HG02678 (cell line): ENCODE measurements at regions not wholly inside any gene's neighbourhood (a gene's known extent, or its start where the extent isn't known, plus 50 kb on each side); places are given as distances from the start of the nearest gene placed in this dataset.

Source experiments
- ATAC-seq: cut with Tn5 transposase; IDR thresholded peaks from one replicate; pipeline ENCODE4 v1.9.1; 2021; ENCODE audit warnings: mild to moderate bottlenecking, moderate library complexity; ENCODE audit not compliant: unreplicated experiment

DNA sequence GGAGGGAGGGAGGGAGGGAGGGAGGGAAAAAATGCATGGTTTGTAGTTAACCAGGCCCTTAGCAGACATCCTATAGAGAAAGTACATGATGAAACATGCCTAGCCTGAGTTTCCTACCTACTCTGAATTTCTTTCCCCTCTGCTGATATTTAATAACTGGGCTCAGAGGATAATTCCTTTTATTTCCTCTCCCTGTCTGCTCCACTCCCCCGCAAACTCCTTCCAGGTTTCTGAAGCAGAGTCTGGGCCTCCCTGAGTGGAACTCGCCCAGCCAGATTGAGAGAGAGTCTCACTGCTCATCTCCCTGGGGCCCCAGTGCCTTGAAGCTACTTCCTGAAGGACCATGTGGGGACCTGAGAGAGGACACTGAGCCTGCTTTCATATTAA, 111.9 kb upstream of the SLC44A3 start:
- no peak for ATAC-seq

DNA sequence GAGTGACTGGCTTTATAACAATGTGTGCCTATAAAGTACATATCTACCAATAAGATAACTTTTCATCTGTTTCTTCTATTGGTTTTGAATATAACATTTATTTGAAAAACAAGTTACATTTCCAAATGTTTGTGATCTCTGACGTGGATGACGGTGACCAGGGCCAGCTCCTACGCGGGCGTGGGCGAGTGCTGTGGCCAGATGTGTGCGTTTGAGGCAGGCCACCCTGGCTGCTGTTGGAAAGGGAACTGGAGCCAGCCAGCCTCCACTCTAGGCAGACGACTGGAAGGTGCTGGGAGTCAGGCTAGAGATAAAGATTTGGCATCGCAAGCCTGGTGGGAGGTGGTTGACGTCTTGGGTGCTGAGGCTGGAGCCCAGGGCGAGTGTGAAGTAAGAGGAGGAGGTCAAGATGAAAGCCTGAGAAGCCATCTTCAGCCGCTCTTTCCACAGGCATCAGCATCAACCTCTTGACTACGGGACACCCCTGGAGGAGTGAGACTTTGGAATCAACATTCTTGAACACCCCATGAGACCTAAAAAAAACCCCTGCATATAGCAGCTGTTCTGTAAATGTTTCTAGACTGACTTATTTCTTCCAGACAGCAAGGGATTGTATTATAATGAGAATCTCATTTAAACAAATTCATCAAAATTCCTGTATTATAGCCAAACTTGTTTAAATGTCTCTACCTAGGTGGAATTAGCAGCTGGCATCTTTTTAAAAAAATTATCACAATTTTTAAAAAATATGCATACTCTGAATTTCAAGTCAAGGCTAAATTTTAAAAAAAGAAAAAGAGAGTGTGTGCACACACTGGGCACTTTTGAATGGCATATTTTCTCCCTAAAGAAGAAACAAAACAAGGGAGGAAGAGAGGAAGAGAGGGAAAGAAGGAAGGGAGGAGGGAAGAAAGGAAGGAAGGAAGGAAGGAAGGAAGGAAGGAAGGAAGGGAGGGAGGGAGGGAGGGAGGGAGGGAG, 112.5 kb upstream of the SLC44A3 start:
- no peak for ATAC-seq

DNA sequence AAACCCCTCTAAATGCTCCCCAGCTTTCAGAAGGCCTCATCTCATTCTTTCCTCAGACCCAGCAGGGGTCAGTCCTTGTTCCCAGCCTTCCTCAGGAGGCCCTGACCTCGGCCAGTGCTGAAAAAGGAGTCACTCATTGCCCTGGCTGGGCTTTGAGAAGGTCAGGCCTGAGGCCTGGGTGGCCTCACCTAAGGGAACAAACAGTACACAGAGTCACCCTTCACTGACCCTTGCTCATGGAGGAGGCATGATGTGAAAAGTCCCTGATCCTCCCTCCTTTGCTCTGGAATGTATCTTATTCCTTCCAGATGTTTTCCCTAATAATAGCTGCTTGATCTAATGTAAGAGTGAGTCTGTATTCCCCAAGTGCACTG, 117.7 kb upstream of the SLC44A3 start:
- ATAC-seq = no peak

DNA sequence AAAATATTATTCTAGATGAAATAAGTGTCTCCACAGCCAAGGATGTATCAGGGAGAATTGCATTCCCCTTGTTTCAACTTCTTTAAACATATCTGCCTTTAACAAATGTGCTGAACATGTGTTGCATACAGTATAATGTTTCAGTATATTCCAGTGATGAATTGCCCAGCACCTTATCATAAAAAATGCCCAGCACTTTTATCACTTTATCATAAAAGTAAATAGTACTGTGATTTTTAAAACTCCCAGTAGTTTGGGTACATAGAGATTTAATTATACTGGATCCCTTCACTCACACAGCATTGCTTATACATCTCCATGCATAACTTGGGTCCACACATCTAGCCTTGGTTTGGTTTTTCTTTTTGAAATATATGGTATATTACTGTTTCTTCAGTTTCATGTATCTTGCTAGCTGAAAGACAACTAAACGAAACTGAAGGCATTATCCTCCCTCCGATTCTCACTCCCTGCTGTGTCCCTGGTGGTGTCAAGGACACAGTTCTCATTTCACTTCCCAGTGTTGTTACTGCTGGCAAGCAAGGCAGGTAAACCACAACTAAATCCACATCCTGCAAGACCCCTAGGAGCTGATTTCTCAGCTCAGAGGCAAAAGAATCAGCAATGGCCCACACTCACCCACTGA, 118.2 kb upstream of the SLC44A3 start:
- no peak for ATAC-seq

DNA sequence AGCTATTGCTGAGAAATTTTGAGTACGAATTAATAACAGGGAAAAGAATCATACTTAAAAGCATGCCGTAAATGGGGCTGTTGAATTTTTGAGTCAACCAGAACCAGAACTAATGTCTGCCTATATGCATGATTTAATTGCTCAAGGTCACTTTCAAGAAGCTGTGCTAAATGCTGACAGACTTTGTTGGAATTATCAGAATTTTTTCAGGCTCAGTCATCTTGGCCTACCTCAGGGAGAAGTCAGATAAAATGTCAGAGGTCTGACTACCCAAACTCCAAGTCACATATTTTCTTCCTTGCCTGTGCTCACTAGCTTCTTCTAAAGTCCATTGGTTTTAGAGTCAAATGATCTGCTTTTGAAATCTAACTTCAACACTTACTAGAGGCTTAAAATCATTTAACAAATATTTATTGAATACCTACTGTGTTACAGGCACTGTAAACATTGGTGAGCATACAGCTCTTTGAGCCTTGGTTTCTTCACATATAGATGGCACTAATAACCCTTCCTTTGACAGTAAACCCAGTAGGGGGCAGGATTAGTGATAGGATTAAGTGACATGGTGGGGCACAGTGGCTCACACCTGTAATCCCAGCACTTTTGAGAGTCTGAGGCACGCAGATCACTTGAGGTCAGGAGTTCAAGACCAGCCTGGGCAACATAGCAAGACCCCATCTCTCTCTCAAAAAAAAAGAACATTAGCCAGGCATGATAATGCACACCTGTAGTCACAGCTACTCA, 121.2 kb upstream of the SLC44A3 start:
- no peak for ATAC-seq

- no peak for ATAC-seq
Observed at GRCh38 chr1:94698356-94698755, 121.8 kb upstream of the SLC44A3 start.

- ATAC-seq = no peak
Observed at GRCh38 chr1:94697839-94698238, 122.3 kb upstream of the SLC44A3 start.

DNA sequence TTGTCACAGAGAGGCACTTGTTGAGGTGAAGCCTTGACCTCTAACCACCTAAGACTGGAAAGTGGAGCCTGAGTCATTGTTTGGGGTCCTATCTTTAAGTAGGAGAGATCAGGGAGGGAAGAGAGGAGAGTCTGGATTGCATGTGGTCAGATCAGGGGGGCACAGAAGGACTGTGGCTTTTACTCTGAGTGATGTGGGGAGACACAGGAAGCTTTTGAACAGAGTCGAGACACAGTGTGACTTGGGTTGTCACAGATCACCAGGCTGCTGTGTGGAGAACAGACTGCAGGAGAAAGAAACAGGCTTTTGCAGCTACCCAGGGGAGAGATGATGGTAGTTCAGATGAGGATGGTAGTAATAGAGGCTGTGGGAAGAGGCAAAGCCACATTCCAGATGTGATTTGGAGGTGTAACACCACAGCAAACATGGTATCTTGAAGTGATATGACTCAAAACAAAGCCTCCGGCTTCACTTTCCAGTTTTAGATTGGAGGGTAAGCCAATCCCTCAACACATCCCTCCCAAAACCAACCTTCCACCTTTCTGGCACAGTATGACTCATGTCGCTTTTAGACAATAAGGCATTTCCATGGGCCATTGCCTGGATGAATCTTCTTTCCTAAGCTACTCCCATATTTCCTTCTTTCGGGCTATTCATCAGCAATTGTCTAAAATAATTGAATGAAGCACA, 125.8 kb upstream of the SLC44A3 start:
- no peak for ATAC-seq

DNA sequence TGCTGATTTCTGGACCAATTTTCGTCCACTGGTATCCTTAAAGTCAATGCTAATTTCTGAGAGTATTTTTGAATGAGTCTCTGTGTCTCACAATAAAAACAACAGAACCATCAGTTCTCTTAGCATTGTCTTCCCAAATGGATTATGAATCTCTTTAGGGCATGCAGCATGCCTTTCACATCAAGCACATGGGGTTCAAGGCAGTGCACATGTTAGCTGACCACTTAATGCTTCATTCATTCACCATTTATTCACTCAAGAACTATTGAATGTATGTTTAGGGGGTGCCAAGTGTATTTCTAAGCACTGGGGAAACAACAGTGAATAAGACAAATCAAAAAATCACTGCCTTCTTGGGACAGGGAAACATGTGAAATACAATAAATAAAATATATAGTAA, 126.7 kb upstream of the SLC44A3 start:
- no peak for ATAC-seq

DNA sequence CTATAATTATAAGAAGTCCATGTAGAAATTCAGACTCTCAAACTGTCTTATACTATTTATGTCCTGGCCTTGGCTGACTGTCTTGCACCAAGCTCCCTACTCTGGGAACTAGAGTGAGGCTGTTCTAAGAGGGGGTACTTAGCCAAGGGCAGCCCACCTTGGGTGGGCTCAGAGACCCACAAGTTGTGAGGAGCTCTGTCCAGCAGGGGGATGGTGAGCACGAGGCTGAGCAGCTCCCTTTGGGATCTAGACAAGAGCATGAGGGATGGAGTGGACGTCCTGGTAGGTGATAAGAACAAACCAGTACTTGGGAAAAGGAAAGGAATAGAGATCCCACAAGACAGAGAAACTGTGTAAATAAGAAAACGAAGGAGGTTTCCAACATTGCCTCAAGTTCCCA, 127.1 kb upstream of the SLC44A3 start:
- ATAC-seq = no peak

DNA sequence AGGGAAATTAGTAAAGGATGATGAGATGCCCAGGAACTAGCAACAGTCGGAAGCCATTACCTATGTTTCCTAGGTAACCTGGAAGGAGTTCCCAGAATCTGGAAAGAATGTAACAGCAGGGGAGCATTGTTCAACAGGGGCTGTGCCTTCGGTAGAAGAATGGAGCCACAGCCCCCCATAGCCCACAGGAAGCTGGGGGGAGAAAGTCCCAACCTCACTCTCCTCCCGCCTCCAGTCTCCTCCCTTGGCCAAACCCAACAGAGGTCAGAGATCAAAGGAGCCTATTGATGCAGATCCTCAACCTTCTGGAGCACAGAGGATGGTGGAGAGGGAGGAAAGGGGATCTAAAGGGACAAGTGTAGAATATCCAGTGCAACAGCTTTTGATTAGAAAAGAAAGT, 131.5 kb upstream of the SLC44A3 start:
- ATAC-seq = no peak

DNA sequence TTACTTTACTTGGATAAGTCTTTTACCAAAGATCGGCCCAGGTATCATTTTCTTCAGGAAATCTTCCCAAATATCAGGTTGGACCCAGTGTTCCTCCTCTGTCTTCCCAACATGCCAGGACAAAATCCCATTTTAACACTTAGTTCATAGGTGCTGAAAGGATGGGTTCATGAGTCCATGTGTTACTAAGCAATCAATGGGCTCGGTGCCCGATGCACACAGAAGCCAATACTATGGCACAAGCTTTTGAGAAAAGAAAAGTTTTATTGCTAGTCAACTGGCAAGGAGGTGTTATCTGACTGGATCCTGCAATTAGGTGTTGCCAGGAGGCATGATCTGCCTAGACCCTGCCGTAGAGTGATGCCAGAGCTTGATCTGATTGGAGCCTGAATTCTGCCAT, 133.3 kb upstream of the SLC44A3 start:
- ATAC-seq = no peak

DNA sequence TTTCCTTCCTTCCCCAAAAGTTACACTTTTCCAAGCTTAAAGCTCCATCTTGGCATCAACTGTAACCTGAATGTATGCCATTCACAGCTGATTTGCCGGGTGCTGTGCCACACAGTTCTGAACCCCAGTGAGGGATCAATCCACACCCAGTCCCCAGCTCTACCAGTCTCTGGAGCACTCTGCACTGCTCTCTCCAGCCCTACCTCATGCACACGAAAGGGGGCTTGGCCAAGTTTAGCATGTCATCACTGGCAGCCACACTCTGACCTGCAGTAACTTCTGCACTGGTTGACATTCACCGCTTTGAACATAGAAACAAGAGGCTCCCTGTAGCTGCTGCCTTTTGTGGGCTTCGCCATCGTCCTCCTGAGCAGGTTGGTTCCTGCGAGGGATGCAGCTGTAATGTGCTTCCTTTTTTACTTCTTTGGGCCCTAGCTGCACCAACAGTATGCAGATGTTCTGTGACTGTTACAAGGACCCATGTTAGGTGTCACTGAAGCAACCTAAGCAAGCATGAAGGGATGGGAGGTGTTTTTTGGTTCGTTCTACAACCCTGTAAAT, 135.4 kb upstream of the SLC44A3 start:
- no peak for ATAC-seq

DNA sequence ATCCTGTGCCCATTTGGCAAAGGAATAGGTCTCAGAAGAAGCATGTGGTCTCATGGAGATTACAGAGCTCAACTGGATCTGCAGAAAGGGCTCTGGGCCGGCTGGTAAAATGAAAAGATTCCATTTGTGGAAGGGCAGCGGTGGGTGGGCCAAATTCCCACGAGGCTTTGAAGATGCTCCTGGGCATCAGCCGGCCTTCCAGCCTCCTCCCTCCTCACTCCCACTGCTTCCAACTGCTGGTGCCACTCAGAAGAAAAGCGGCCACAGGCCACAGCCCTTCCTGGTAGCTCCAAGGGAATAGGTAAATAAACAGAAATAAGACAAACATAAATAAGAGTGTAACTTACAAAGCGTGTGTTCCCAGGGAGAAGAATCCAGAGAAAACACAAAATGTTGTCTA, 136.3 kb upstream of the SLC44A3 start:
- ATAC-seq = no peak

GRCh38 chr1:94680039-94680377, 138.4 kb upstream of the F3 start:
- no peak for ATAC-seq

GRCh38 chr1:94679332-94680038, 137.9 kb upstream of the F3 start:
- no peak for ATAC-seq

- ATAC-seq = no peak
Observed at GRCh38 chr1:94678202-94678848, 136.8 kb upstream of the F3 start.

DNA sequence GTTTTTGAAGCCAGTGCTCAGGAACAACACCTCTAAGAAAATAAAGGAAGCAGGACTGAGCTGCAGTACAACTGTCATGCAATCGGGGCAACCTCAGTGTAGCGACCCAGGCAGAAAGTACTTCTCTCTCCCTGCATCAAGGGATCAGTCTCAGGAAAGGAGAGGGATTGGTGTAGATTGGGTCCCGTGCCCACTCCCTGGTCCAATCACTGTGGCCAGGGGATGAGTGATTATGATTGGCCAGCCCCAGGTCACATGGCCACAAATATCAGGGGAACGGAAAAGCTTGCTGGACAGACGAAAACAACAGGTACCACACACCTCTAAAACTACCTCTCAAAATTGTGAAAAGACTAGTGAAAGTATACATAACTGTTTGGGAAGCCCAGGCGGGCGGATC, 136.2 kb upstream of the F3 start:
- ATAC-seq = no peak

- no peak for ATAC-seq
Observed at GRCh38 chr1:94677087-94677486, 135.5 kb upstream of the F3 start.

DNA sequence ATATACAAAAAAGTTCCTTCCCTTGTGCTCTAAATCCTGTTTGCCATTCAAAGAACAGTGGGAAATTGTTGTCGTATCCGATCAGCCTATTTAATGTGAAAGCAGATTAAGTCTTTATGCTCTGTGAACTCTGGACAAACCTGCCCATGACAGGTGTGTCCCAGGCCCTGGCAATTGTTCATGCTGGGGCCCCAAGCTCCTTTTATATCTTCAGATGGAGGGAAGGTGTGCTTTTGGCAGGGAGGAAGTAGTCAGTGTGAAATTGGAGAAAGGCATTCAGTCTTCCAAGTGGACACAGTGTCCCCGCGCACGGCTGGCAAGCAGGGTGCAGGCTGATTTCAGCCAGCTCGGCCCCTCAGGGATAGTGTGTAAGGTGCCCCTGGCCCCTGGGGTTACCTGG, 135.1 kb upstream of the F3 start:
- no peak for ATAC-seq
